GM21390 (cell line): ENCODE measurements at regions not wholly inside any gene's neighbourhood (a gene's known extent, or its start where the extent isn't known, plus 50 kb on each side); places are given as distances from the start of the nearest gene placed in this dataset.
"Not testable (repeated sequence)": the region's sequence is repeated elsewhere in the genome, so short reads cannot be mapped to it uniquely, and the experiment has no call there.

Experiments used
- ATAC-seq: cut with Tn5 transposase; IDR thresholded peaks from one replicate; pipeline ENCODE4 v1.9.1; 2021; ENCODE audit not compliant: unreplicated experiment

GRCh38 chr13:68851026-68851425 is 1256.6 kb upstream of the ATXN8OS start:
- no peak for ATAC-seq

- no peak for ATAC-seq
Measured at GRCh38 chr13:68850160-68850559, 1257.5 kb upstream of the ATXN8OS start.

GRCh38 chr13:68846663-68847062 is 1261.0 kb upstream of the ATXN8OS start:
- ATAC-seq = no peak

- no peak for ATAC-seq
Measured at GRCh38 chr13:68834375-68834774, 1273.3 kb upstream of the ATXN8OS start.

DNA sequence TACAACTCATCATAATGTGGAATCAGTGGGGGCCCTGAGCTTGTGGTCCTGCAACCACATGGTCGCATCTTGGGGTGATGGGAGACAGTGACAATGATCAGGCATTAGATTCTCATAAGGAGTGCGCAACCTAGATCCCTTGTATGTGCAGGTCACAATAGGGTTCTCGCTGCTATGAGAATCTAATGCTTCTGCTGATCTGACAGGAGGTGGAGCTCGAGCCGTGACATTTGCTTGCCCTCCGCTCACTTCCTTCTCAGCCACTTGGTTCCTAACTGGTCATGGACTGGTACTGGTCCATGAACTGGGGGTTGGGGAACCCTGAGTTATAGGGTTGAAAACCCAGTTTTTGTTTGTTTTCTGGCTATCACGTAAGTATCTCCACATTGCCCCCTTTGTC is 1290.9 kb upstream of the ATXN8OS start:
- no peak for ATAC-seq

DNA sequence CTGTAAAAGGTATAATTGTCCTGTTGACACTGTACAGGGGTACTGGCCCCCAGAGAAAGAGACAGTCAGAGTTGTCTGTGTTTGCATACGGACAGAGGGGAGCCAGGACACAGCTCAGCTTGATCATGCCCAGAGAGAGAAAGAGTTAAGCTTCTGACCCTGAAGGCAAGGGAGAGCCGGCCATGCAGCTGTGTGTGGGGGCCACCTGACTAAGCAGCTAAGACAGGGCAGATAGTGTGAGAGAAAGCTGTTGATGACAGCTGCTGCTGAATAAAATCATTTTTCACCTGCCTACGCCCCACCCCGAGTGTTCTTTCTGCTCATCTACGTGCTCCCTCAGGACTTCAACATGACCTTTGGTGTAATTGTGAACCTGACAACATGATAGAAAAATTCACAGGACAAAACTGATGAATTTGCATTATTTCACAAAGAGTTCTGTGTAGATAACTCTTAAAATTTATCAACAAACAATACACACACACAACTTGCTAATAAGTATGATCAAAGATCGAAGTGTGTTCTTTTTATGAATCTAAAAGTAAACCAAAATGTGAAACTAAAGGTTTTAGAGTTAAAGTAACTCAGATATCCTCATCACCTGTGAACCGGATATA is 1294.3 kb upstream of the ATXN8OS start:
- no peak for ATAC-seq

DNA sequence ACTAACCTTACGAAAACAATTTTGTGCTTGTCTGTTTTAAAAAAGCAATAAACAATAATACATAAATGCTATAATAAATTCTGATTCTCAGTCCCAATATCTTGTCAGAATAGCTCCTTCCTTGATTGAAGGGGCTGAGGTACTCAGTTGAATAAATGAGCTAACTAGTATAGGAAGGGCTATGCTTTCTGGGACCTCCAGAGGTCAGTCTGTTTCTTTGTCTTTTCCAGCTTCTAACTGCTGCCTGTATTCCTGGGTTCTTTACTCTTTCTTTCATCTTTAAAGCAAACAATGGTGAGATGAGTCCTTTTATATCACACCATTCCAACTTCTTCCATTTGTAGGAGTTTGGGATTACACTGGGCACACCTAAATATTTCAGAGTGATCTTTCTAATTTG is 1297.0 kb upstream of the ATXN8OS start:
- no peak for ATAC-seq

- no peak for ATAC-seq
Measured at GRCh38 chr13:68808456-68808855, 1299.2 kb upstream of the ATXN8OS start.

DNA sequence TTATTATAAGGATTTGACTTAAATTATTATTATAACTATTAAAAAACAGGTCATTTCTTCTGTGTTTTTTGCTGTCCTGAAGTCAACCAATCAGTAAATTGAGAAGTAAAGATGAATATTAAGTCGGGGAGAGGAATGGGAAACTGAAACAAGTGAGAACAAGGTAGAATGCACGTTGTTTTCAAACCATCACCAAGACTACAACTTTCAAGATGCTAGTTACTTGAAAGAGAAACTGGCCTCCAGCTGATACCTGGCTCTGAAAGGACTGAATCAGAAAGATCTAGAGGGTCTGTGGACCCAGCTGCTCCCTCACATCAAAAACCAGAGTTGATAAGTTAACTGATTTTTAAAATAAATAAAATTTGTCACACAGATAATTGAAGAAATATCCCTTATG is 1301.5 kb upstream of the ATXN8OS start:
- ATAC-seq = peak; percentile 71

DNA sequence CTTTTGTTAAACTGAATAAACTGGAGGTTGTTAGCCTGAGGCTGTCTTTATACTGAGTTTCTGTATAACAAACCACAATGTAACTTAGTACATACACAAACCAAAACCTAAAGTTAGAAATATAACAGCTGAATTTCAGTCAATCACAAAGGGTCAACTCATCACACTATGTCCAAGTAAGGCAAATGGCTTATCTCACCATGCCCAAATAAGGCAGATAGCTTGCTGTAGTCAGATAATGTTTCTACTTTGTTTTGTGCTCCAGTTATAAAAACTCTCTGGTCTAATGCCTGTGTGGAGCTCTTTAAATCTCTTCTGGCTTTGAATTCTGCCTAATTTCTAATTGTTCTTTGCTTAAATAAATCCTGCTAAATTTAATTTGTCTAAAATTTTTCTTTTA is 1323.4 kb upstream of the ATXN8OS start:
- no peak for ATAC-seq

DNA sequence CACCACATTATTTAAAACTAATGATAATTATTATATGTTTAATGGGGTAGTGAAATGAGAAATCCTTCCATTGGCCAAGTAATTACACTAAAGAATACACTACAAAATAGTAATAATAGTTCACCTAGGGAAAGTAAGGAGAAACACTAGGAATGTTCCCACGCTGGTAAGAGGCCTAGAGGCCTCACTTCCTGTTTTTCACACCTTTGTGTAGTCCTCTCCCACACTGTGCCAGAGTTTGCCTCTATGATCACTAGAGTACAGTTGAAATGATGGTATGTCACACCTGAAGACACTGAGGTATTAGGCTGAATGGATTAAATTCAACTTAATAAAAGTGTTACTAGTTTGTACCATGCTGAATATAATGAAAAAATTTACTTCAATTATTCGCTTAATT is 1348.0 kb upstream of the ATXN8OS start:
- ATAC-seq = no peak

- no peak for ATAC-seq
Measured at GRCh38 chr13:68749796-68750195, 1357.8 kb upstream of the ATXN8OS start.

- ATAC-seq = no peak
Measured at GRCh38 chr13:68748038-68748437, 1359.6 kb upstream of the ATXN8OS start.

DNA sequence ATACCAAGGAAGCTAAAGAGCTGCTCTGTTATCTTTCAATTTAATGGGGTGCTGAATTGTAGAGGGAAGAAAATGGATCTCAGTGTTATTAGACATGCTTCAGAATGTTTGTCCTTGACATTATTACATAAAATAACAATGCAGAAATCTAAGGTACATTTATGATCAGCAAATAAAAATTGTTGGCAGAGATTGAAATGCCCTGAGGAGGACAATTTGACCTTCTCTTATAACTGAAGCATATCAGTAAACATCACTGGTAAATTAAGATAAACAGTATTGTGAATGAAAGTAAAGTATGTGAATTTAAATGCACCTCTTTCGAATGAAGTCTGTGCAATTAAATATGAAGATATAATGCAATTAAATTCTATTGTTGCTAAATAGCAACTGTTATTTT is 1362.1 kb upstream of the ATXN8OS start:
- no peak for ATAC-seq

DNA sequence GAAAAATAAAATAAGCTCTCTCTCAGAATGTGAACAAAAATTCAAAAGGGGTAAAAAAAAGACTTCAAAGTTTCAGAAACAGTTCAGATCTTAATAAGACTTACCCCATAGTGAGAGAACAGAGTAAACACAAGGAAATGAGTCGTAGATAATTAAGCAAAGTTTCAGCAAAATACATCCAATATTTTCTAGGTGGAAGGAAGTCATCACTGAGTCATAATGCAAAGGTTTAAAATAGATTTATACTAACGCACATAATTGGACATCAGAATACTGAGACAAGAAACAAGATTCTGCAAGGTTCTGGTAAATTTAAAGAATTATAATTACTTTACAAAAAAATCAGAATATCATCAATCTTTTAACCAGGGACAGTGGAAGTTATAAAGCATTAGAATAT is 1370.7 kb upstream of the ATXN8OS start:
- no peak for ATAC-seq

- ATAC-seq = no peak
Measured at GRCh38 chr13:68727798-68728197, 1379.8 kb upstream of the ATXN8OS start.

DNA sequence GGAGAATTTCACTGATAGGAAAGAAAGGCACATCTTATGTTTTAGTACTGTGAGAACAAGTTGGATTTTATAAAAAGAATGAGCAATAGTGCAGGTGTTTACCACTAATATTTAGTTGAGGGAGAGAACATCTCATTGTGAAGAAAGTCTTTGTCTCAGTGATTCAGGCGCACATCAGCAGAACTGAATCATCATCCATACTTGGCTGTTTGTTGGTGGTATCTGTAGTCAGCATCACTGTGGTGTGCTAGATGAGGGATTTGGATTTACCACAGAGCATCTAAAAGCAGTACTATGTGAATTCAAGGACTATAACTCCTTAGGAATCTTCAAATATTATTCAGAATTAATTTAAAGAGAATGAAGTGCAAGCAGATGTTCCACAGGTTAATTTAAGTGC is 1380.5 kb upstream of the ATXN8OS start:
- ATAC-seq = no peak

- no peak for ATAC-seq
Measured at GRCh38 chr13:68719815-68720214, 1387.8 kb upstream of the ATXN8OS start.

GRCh38 chr13:68715651-68716050 is 1392.0 kb upstream of the ATXN8OS start:
- no peak for ATAC-seq

DNA sequence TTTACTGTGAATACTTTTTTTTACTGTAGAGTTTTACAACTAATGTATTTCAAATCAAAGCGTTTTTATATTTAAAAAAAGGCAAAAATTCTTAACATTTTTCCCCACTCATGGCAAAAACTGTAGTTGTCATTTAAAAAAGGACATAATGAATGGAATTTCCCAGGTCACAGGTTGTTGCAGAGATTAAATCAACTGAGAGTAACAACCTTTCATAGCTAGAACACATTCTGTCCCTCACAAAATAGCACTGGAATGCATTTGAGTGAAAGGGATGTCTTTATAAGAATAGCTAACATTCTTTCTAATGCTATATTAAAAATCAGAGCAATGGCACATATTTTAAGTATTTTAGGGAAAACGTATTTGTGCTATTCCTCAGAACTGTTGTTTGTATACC is 1393.3 kb upstream of the ATXN8OS start:
- no peak for ATAC-seq

DNA sequence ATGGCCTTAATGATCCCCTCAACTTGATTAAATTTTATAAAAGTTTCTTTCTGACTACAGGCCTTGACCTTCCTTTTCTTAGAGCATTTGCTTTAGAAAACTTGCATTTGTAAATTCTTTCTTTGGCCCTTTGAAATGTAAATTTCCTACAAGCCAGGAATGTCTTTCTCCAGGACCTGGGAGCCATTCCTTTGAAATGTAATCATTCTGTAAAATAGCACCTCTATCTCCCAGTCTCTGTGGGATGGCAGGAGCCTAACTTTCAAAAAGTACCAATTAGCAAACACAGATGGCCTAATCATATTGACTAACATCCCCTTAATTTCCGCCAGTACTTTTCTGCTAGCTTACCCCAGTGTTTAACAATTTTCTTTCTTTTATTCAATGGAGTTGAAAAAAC is 1394.2 kb upstream of the ATXN8OS start:
- no peak for ATAC-seq

DNA sequence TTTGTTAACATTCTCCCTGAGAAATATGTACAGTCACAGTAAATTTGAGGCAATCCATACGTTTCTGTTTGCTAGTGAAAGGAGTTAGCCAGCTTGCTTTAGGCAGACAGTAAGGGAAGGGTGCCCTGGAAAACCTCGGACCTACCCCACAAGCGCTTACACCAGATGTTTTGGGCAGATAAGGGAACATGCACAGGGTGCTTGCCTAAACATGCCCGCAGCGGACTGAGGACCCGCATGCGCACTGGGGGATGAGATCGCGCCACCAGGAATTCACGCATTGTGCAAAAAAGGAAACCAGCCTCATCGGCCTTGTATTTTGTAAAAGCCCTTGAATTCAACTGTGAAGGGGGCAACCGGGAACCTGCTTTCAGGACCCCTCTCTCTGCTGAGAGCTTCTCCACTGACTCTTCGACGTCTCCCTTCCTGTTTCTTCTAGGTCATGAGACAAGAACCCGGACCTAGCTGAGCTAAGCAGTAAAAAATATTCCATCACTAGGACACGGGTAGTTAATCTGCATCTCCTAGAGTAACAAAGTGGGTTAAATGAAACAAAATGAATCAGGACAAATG is 1399.2 kb upstream of the ATXN8OS start:
- no peak for ATAC-seq

GRCh38 chr13:68706044-68706443 is 1401.6 kb upstream of the ATXN8OS start:
- not testable (repeated sequence) for ATAC-seq
